Esophagus squamous epithelium (tissue), 5 donors: ENCODE measurements at regions not wholly inside any gene's neighbourhood (a gene's known extent, or its start where the extent isn't known, plus 50 kb on each side); places are given as distances from the start of the nearest gene placed in this dataset.
"Not testable (repeated sequence)": the region's sequence is repeated elsewhere in the genome, so short reads cannot be mapped to it uniquely, and the experiment has no call there.

Experiments
- DNase-seq: peaks from one replicate; lab custom pipeline; 2025; lab: John Stamatoyannopoulos, UW
- H3K27ac ChIP-seq, 4 donors: fragments of 200-600 bp; sonication (generic); one replicate each; pipeline ENCODE4 v1.5.1; 2016 to 2019; ENCODE audit warnings: mild to moderate bottlenecking in 1 of 4
- H3K27me3 ChIP-seq, 4 donors: fragments of 200-600 bp; sonication (generic); 1 replicate in 3 of 4; 2 replicates in 1 of 4; pipeline versions ENCODE4 v1.5.1 to v1.6.0; 2017 to 2021; ENCODE audit warnings: antibody characterized with exemption in 1 of 4
- H3K36me3 ChIP-seq, 3 donors: fragments of 200-600 bp; sonication (generic); one replicate each; pipeline ENCODE4 v1.5.1; 2016 to 2019
- H3K4me1 ChIP-seq, 3 donors: fragments of 200-600 bp; sonication (generic); one replicate each; pipeline ENCODE4 v1.5.1; 2017 to 2019
- H3K4me3 ChIP-seq, 4 donors: fragments of 200-600 bp; sonication (generic); 1 replicate in 3 of 4; 2 replicates in 1 of 4; pipeline ENCODE4 v1.5.1; 2016 to 2019; ENCODE audit warnings: mild to moderate bottlenecking in 2 of 4, moderate library complexity in 1 of 4
- H3K9me3 ChIP-seq, 3 donors: fragments of 200-600 bp; sonication (generic); one replicate each; pipeline ENCODE4 v1.5.1; 2016 to 2019
- POLR2A ChIP-seq, 4 donors: fragments of 450-650 bp; IDR thresholded peaks; one replicate each; pipeline ENCODE4 v1.6.1; 2017; ENCODE audit warnings: antibody characterized with exemption in 4 of 4, mild to moderate bottlenecking in 4 of 4, moderate library complexity in 3 of 4
- WGBS, 2 donors: methylation state at CpG; one replicate each; pipeline ENCODE4 v1.1.5; 2018; 5-methylcytosine and 5-hydroxymethylcytosine counted together
- intact Hi-C: fragments of 100-400 bp; cut with DNase I; formaldehyde crosslinking; loops from one replicate; pipeline ENCODE4 v1.15.0; 2022
- TF ChIP-seq, protein P1 (sequence below), 6 experiments: fragments of 450-650 bp in 4 of 6; fragments of 200-600 bp in 2 of 6; sonication (generic) in 2 of 6; IDR thresholded peaks; one replicate each; pipeline ENCODE4 v1.5.1; 2016 to 2019; ENCODE audit warnings: antibody characterized with exemption in 6 of 6, mild to moderate bottlenecking in 4 of 6, moderate library complexity in 4 of 6
- donor health status: DM: yes; HTN: yes; CAD: no.

DNA sequence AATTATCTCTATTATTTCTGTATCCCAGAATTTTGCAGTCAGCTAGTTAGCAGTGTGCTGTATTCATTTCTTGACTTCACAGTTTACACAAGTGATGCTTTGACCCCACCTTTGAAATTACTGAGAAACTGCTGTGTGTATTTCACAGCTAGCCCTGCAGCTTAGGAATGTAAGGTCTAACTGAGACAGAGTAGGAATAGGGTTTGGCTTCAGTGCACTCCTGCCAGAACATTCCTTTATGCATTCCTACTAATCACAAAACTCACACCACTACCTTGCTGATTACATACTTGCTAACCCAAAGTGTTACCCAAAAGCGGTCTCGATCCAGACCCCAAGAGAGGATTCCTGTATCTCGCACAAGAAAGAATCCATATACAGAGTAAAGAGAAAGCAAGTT is 551.8 kb downstream of the CDH9 start:
- no peaks in the 10 kb centered on the region for H3K36me3 ChIP-seq
- H3K4me3 ChIP-seq: no peak overlapping the region
- H3K27me3 ChIP-seq: no peaks in the 10 kb centered on the region
- no peaks in the 10 kb centered on the region for H3K4me1 ChIP-seq
- intact Hi-C loops: no loop called here
- WGBS, 2 donors: 93 to 97% methylated on average over 3 of the region's 3 CpGs
- DNase-seq: no peak
- TF ChIP-seq, protein P1, sequence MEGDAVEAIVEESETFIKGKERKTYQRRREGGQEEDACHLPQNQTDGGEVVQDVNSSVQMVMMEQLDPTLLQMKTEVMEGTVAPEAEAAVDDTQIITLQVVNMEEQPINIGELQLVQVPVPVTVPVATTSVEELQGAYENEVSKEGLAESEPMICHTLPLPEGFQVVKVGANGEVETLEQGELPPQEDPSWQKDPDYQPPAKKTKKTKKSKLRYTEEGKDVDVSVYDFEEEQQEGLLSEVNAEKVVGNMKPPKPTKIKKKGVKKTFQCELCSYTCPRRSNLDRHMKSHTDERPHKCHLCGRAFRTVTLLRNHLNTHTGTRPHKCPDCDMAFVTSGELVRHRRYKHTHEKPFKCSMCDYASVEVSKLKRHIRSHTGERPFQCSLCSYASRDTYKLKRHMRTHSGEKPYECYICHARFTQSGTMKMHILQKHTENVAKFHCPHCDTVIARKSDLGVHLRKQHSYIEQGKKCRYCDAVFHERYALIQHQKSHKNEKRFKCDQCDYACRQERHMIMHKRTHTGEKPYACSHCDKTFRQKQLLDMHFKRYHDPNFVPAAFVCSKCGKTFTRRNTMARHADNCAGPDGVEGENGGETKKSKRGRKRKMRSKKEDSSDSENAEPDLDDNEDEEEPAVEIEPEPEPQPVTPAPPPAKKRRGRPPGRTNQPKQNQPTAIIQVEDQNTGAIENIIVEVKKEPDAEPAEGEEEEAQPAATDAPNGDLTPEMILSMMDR (IDR thresholded peaks at IDR 0.05): no peak
- TF ChIP-seq POLR2A (IDR thresholded peaks at IDR 0.05): no peak
- H3K9me3 ChIP-seq: peaks cover 0 to 7% (median 0%) of the 10 kb centered on the region in 3 donors
- H3K27ac ChIP-seq: no peak overlapping the region

DNA sequence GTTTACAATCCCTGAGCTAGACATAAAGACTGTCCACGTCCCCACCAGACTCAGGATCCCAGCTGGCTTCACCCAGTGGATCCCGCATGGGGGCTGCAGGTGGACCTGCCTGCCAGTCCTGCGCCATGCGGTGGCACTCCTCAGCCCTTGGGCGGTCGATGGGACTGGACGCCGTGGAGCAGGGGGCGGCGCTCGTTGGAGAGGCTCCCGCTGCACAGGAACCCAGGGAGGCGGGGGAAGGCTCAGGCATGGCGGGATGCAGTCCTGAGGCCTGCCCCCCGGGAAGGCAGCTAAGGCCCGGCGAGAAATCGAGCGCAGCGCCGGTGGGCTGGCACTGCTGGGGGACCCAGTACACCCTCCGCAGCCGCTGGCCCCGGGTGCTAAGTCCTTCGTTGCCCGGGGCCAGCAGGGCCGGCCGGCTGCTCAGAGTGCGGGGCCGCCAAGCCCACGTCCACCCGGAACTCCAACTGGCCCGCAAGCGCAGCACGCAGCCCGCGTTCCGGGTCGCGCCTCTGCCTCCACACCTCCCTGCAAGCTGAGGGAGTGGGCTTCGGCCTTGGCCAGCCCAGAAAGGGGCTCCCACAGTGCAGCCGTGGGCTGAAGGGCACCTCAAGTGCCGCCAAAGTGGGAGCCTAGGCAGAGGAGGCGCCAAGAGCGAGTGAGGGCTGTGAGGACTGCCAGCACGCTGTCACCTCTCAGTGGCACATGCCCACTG is 553.1 kb downstream of the CDH9 start:
- no CpG with 5 or more reads among the region's 46 CpGs for WGBS, 2 donors
- H3K27ac ChIP-seq, H3K27me3 ChIP-seq, H3K36me3 ChIP-seq, H3K4me1 ChIP-seq, H3K4me3 ChIP-seq, DNase-seq, H3K9me3 ChIP-seq, intact Hi-C loops: not testable (repeated sequence)

GRCh38 chr5:26482810-26483375 is 555.5 kb downstream of the CDH9 start:
- H3K4me1 ChIP-seq: no peaks in the 10 kb centered on the region
- no peak overlapping the region for H3K27ac ChIP-seq
- no peaks in the 10 kb centered on the region for H3K36me3 ChIP-seq
- H3K27me3 ChIP-seq: no peaks in the 10 kb centered on the region
- intact Hi-C loops: no loop called here
- peaks cover 0 to 7% (median 0%) of the 10 kb centered on the region in 3 donors for H3K9me3 ChIP-seq
- TF ChIP-seq POLR2A (IDR thresholded peaks at IDR 0.05): no peak
- TF ChIP-seq, protein P1 (IDR thresholded peaks at IDR 0.05): peak in 2 of 6 experiments; percentile 17 to 34
- peak overlapping the region in 2 of 4 donors; percentile 21 to 51 for H3K4me3 ChIP-seq
- WGBS, 2 donors: 55 to 56% methylated on average over 2 of the region's 2 CpGs
- DNase-seq: no peak

- no peaks in the 10 kb centered on the region for H3K4me1 ChIP-seq
- H3K27ac ChIP-seq: no peak overlapping the region
- DNase-seq: no peak
- H3K9me3 ChIP-seq: peaks cover 0 to 7% (median 0%) of the 10 kb centered on the region in 3 donors
- no peaks in the 10 kb centered on the region for H3K36me3 ChIP-seq
- intact Hi-C loops: no loop called here
- WGBS, 2 donors: 55 to 58% methylated on average over 5 of the region's 5 CpGs
- peak overlapping the region in 2 of 4 donors; percentile 21 to 51 for H3K4me3 ChIP-seq
- no peaks in the 10 kb centered on the region for H3K27me3 ChIP-seq
- TF ChIP-seq POLR2A (IDR thresholded peaks at IDR 0.05): no peak
- TF ChIP-seq, protein P1 (IDR thresholded peaks at IDR 0.05): no peak
These were observed 556.1 kb downstream of the CDH9 start for GRCh38 chr5:26482076-26482809.

DNA sequence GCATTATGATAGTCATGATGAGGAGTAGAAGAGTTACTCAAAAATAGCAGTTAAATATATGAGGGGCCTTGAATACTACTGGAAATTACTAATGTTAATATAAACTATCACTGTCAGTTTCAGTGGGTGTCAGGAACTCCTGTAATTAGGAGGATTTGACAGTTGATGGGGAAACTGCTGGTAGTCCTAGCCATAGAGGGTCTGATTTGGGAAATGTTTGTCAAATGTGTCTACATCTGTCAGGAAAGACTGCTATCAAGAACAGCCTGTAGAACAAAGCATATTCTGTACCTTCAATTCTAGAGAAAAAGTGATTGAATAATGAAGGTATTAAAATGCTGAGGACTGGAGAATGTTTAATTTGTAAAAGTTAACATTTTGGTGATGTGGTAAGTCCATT is 567.9 kb downstream of the CDH9 start:
- DNase-seq: no peak
- no peak for TF ChIP-seq POLR2A (IDR thresholded peaks at IDR 0.05)
- TF ChIP-seq, protein P1 (IDR thresholded peaks at IDR 0.05): no peak
- Histone ChIP-seq H3K4me3 (no peak overlapping the region), H3K27me3 (no peaks in the 10 kb centered on the region), H3K36me3 (no peaks in the 10 kb centered on the region), H3K27ac (no peak overlapping the region), H3K9me3 (no peaks in the 10 kb centered on the region), H3K4me1 (no peaks in the 10 kb centered on the region)
- intact Hi-C loops: no loop called here
